Hepatocyte (in vitro differentiated cells): ENCODE measurements at regions not wholly inside any gene's neighbourhood (a gene's known extent, or its start where the extent isn't known, plus 50 kb on each side); places are given as distances from the start of the nearest gene placed in this dataset.

Source experiments
- CTCF ChIP-seq: fragments of 200-600 bp; sonication (generic); IDR thresholded peaks from 2 replicates; pipeline ENCODE4 v1.5.1; 2016; ENCODE audit warnings: antibody characterized with exemption, mild to moderate bottlenecking; ENCODE audit not compliant: poor library complexity
- EZH2 ChIP-seq: fragments of 200-600 bp; sonication (generic); IDR thresholded peaks from 2 replicates; pipeline ENCODE4 v1.6.1; 2016; ENCODE audit warnings: antibody characterized with exemption, mild to moderate bottlenecking, borderline replicate concordance
- EZH2phosphoT487 ChIP-seq: fragments of 200-600 bp; sonication (generic); IDR thresholded peaks from one replicate; pipeline ENCODE4 v1.6.1; 2018; ENCODE audit warnings: antibody characterized with exemption, mild to moderate bottlenecking, low read depth, moderate library complexity; ENCODE audit not compliant: unreplicated experiment, severe bottlenecking

GRCh38 chr17:53122966-53123365 lies 699.8 kb upstream of the KIF2B start:
- no peak for TF ChIP-seq CTCF
- no peak for TF ChIP-seq EZH2phosphoT487
- TF ChIP-seq EZH2 = no peak
